Mesothelial cell of epicardium (in vitro differentiated cells): ENCODE measurements at regions not wholly inside any gene's neighbourhood (a gene's known extent, or its start where the extent isn't known, plus 50 kb on each side); places are given as distances from the start of the nearest gene placed in this dataset.

Experiments used
- DNase-seq, 2 experiments: peaks; one replicate each; pipeline ENCODE4 v3.0.0; 2021; ENCODE audit warnings: low spot score in 2 of 2; ENCODE audit not compliant: unreplicated experiment in 2 of 2
- H3K27ac Mint-ChIP-seq: 2 replicates; pipeline ENCODE4 v1.8.0; 2021; ENCODE audit warnings: mixed read lengths
- H3K27me3 Mint-ChIP-seq: 2 replicates; pipeline ENCODE4 v1.8.0; 2021; ENCODE audit warnings: low read depth, mixed read lengths
- H3K36me3 Mint-ChIP-seq: 2 replicates; pipeline ENCODE4 v1.8.0; 2021; ENCODE audit warnings: mixed read lengths
- H3K4me1 Mint-ChIP-seq: 2 replicates; pipeline ENCODE4 v1.8.0; 2021; ENCODE audit warnings: mixed read lengths
- H3K4me3 Mint-ChIP-seq: 2 replicates; pipeline ENCODE4 v1.8.0; 2021; ENCODE audit warnings: mild to moderate bottlenecking, moderate library complexity, mixed read lengths
- H3K9me3 Mint-ChIP-seq: 2 replicates; pipeline ENCODE4 v1.8.0; 2021; ENCODE audit warnings: mixed read lengths
- CTCF ChIP-seq: fragments of 200-600 bp; sonication (generic); IDR thresholded peaks from one replicate; pipeline ENCODE4 v1.5.0; 2021; ENCODE audit warnings: antibody characterized with exemption; ENCODE audit not compliant: unreplicated experiment

GRCh38 chr4:136314686-136315085 is 1217.6 kb downstream of the PCDH18 start:
- Mint-ChIP-seq H3K27ac (no peak overlapping the region), H3K4me1 (peaks cover 3% of the 10 kb centered on the region), H3K27me3 (no peaks in the 10 kb centered on the region), H3K36me3 (no peaks in the 10 kb centered on the region), H3K9me3 (no peaks in the 10 kb centered on the region), H3K4me3 (no peak overlapping the region)
- DNase-seq = no peak
- TF ChIP-seq CTCF = no peak

GRCh38 chr4:136311774-136312173 is 1220.5 kb downstream of the PCDH18 start:
- Mint-ChIP-seq H3K4me3 (no peak overlapping the region), H3K9me3 (no peaks in the 10 kb centered on the region), H3K4me1 (peaks cover 1% of the 10 kb centered on the region)

GRCh38 chr4:136307765-136308164 is 1224.5 kb downstream of the PCDH18 start:
- H3K4me3 Mint-ChIP-seq = no peak overlapping the region
- no peak overlapping the region for H3K27ac Mint-ChIP-seq
- no peak for TF ChIP-seq CTCF
- DNase-seq = no peak
- no peaks in the 10 kb centered on the region for H3K9me3 Mint-ChIP-seq
- peaks cover 12% of the 10 kb centered on the region for H3K4me1 Mint-ChIP-seq
- H3K36me3 Mint-ChIP-seq = no peaks in the 10 kb centered on the region
- no peaks in the 10 kb centered on the region for H3K27me3 Mint-ChIP-seq

More at GRCh38 chr4:136311774-136312173, 1220.5 kb downstream of the PCDH18 start:
- Mint-ChIP-seq H3K27ac (no peak overlapping the region), H3K27me3 (no peaks in the 10 kb centered on the region), H3K36me3 (no peaks in the 10 kb centered on the region)
- no peak for DNase-seq
- TF ChIP-seq CTCF = no peak

GRCh38 chr4:136306361-136306760 is 1225.9 kb downstream of the PCDH18 start:
- H3K27ac Mint-ChIP-seq = peak overlapping the region; percentile 60
- no peak for TF ChIP-seq CTCF
- H3K9me3 Mint-ChIP-seq = no peaks in the 10 kb centered on the region
- no peak overlapping the region for H3K4me3 Mint-ChIP-seq
- peaks cover 12% of the 10 kb centered on the region for H3K4me1 Mint-ChIP-seq
- H3K36me3 Mint-ChIP-seq = no peaks in the 10 kb centered on the region
- DNase-seq = no peak
- no peaks in the 10 kb centered on the region for H3K27me3 Mint-ChIP-seq

- DNase-seq = no peak
- Mint-ChIP-seq H3K4me3 (no peak overlapping the region), H3K9me3 (no peaks in the 10 kb centered on the region), H3K4me1 (peaks cover 12% of the 10 kb centered on the region), H3K36me3 (no peaks in the 10 kb centered on the region), H3K27me3 (no peaks in the 10 kb centered on the region), H3K27ac (no peak overlapping the region)
- no peak for TF ChIP-seq CTCF
Observed at GRCh38 chr4:136302566-136302965, 1229.7 kb downstream of the PCDH18 start.
